Stomach (tissue), 8 donors: ENCODE measurements at regions not wholly inside any gene's neighbourhood (a gene's known extent, or its start where the extent isn't known, plus 50 kb on each side); places are given as distances from the start of the nearest gene placed in this dataset.

Experiments
- DNase-seq, 2 donors: peaks; one replicate each; pipeline versions ENCODE4 v3.0.0 to v3.0.0-alpha.2; 2013 to 2019
- H3K27ac ChIP-seq, 5 donors: fragments of 200-600 bp in 4 of 5; sonication (generic) in 4 of 5; one replicate each; pipeline ENCODE4 v1.5.1; 2013 to 2019; ENCODE audit warnings: mild to moderate bottlenecking in 1 of 5, moderate library complexity in 1 of 5
- H3K27me3 ChIP-seq, 3 donors: fragments of 200-600 bp; sonication (generic); one replicate each; pipeline ENCODE4 v1.5.1; 2017 to 2019; ENCODE audit warnings: mixed run types in 1 of 3
- H3K36me3 ChIP-seq, 4 donors: fragments of 200-600 bp; sonication (generic); 1 replicate in 3 of 4; 2 replicates in 1 of 4; pipeline ENCODE4 v1.5.1; 2016 to 2019
- H3K4me1 ChIP-seq, 4 donors: fragments of 200-600 bp; sonication (generic); one replicate each; pipeline ENCODE4 v1.5.1; 2016 to 2019
- H3K4me3 ChIP-seq, 4 donors: fragments of 200-600 bp; sonication (generic) in 3 of 4; one replicate each; pipeline ENCODE4 v1.5.1; 2016 to 2019; ENCODE audit warnings: mild to moderate bottlenecking in 1 of 4
- H3K9me3 ChIP-seq, 4 donors: fragments of 200-600 bp; sonication (generic); one replicate each; pipeline ENCODE4 v1.5.1; 2016 to 2019
- EP300 ChIP-seq: sonication (generic); formaldehyde crosslinking; IDR thresholded peaks from one replicate; pipeline ENCODE4 v1.6.1; 2017; ENCODE audit warnings: antibody characterized with exemption
- POLR2A ChIP-seq, 4 donors: fragments of 450-650 bp; IDR thresholded peaks; one replicate each; pipeline ENCODE4 v1.6.1; 2016; ENCODE audit warnings: antibody characterized with exemption in 4 of 4, control low read depth in 2 of 4, mild to moderate bottlenecking in 1 of 4, moderate library complexity in 1 of 4
- POLR2AphosphoS5 ChIP-seq, 3 donors: sonication (generic); formaldehyde crosslinking; IDR thresholded peaks; one replicate each; pipeline ENCODE4 v1.6.1; 2016; ENCODE audit warnings: antibody characterized with exemption in 3 of 3
- WGBS, 5 donors: extraction: QIAGEN DNeasy Blood & Tissue Kit in 3 of 5; methylation state at CpG; one replicate each; pipeline versions ENCODE4 v1.1.5 to v1.1.7; 2013 to 2018; 5-methylcytosine and 5-hydroxymethylcytosine counted together
- intact Hi-C: fragments of 100-400 bp; cut with DNase I; formaldehyde crosslinking; loops from one replicate; pipeline ENCODE4 v1.15.1; 2023; ENCODE audit warnings: low total_unique reads
- TF ChIP-seq, protein P1 (sequence below), 7 experiments: fragments of 450-650 bp in 4 of 7; fragments of 200-600 bp in 3 of 7; sonication (generic) in 3 of 7; IDR thresholded peaks; one replicate each; pipeline ENCODE4 v1.5.1; 2016 to 2019; ENCODE audit warnings: antibody characterized with exemption in 7 of 7, control low read depth in 2 of 7, mild to moderate bottlenecking in 1 of 7
- donor health status: healthy with polysubstance abuse.
- donor health status: Bipolar disorder and iron deficiency.
- donor health status: healthy.

DNA sequence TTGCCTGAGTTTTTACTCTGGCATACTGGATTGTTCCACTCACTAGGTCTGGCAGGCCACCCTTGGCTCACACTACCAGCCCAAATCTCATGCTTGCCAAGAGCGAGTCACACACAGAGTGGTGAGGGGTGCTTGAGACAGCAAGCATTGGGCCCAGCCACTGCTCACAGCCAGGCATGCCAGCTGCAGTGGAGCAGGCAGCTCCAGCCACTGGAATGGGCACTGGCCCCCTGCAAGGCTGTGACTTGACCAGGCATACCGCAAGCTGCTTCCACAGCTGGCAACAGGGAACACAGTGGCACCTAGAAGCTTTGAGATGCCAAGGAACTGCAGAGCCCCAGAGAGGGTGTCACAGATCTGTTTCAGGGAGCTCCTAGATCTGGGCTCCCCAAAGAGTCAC lies 488.5 kb downstream of the LRFN5 start:
- WGBS, 5 donors: 86 to 92% (median 91%) methylated on average over 2 of the region's 2 CpGs
- Histone ChIP-seq H3K4me1 (no peaks in the 10 kb centered on the region), H3K27ac (no peak overlapping the region), H3K4me3 (no peak overlapping the region), H3K27me3 (no peaks in the 10 kb centered on the region), H3K9me3 (peaks cover 0 to 7% (median 0%) of the 10 kb centered on the region in 4 donors), H3K36me3 (no peaks in the 10 kb centered on the region)
- no peak for DNase-seq
- intact Hi-C loops: no loop called here
- no peak for TF ChIP-seq POLR2AphosphoS5 (IDR thresholded peaks at IDR 0.05)
- TF ChIP-seq EP300: no peak
- no peak for TF ChIP-seq POLR2A (IDR thresholded peaks at IDR 0.05)
- TF ChIP-seq, protein P1, sequence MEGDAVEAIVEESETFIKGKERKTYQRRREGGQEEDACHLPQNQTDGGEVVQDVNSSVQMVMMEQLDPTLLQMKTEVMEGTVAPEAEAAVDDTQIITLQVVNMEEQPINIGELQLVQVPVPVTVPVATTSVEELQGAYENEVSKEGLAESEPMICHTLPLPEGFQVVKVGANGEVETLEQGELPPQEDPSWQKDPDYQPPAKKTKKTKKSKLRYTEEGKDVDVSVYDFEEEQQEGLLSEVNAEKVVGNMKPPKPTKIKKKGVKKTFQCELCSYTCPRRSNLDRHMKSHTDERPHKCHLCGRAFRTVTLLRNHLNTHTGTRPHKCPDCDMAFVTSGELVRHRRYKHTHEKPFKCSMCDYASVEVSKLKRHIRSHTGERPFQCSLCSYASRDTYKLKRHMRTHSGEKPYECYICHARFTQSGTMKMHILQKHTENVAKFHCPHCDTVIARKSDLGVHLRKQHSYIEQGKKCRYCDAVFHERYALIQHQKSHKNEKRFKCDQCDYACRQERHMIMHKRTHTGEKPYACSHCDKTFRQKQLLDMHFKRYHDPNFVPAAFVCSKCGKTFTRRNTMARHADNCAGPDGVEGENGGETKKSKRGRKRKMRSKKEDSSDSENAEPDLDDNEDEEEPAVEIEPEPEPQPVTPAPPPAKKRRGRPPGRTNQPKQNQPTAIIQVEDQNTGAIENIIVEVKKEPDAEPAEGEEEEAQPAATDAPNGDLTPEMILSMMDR (IDR thresholded peaks at IDR 0.05): no peak

DNA sequence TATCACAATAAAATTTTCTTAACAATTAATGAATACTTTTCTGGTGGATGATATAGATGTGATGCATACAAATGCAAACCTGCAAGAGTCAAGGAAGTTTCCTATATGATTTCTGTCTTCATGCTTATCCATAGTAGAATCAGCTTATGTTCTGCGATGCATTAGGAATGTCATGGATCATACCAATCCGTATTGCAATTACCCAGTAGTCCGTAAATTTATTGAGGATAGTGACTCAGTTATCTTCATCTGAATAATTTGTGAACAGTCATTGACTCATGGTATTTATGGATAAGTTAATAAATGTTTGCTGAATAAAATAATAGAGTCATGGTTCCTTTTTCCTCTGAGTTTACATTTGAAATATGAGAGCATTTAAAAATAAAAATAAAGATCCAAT lies 483.4 kb downstream of the LRFN5 start:
- WGBS, 5 donors: 87 to 94% (median 94%) methylated on average over 3 of the region's 3 CpGs
- H3K4me3 ChIP-seq: no peak overlapping the region
- TF ChIP-seq POLR2A (IDR thresholded peaks at IDR 0.05) (no peak), EP300 (no peak), POLR2AphosphoS5 (IDR thresholded peaks at IDR 0.05) (no peak)
- TF ChIP-seq, protein P1 (IDR thresholded peaks at IDR 0.05): no peak
- peaks cover 0 to 5% (median 0%) of the 10 kb centered on the region in 4 donors for H3K9me3 ChIP-seq
- no peaks in the 10 kb centered on the region for H3K4me1 ChIP-seq
- no peak overlapping the region for H3K27ac ChIP-seq
- intact Hi-C loops: no loop called here
- DNase-seq: no peak
- H3K36me3 ChIP-seq: no peaks in the 10 kb centered on the region
- no peaks in the 10 kb centered on the region for H3K27me3 ChIP-seq

- no peaks in the 10 kb centered on the region for H3K9me3 ChIP-seq
- intact Hi-C loops: no loop called here
- TF ChIP-seq EP300: no peak
- no peak for TF ChIP-seq POLR2AphosphoS5 (IDR thresholded peaks at IDR 0.05)
- no peak for TF ChIP-seq POLR2A (IDR thresholded peaks at IDR 0.05)
- TF ChIP-seq, protein P1 (IDR thresholded peaks at IDR 0.05): no peak
- H3K4me3 ChIP-seq: no peak overlapping the region
- no peaks in the 10 kb centered on the region for H3K36me3 ChIP-seq
- no peaks in the 10 kb centered on the region for H3K4me1 ChIP-seq
- no peak overlapping the region for H3K27ac ChIP-seq
- DNase-seq: no peak
- no peaks in the 10 kb centered on the region for H3K27me3 ChIP-seq
Measured at GRCh38 chr14:42079911-42080310, 473.2 kb downstream of the LRFN5 start.

DNA sequence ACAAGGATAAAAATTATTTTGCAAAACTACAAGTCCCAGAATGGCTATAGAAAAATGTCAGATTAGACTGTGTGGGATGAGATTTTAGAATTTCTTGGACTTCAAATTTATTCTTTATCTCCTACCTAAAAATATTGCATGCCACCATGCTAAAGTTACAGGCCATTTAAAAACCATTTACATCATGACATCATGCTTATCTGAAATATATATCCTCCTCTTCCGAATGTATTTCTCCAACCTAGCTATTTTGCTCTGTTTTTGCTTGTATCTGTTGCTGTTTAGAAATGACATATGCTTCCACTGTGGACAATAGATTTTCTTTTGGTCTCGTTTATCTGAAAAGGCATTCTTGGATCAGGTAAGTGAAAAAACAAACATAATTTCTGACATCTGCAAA lies 471.7 kb downstream of the LRFN5 start:
- intact Hi-C loops: no loop called here
- H3K27ac ChIP-seq: no peak overlapping the region
- H3K9me3 ChIP-seq: no peaks in the 10 kb centered on the region
- H3K4me3 ChIP-seq: no peak overlapping the region
- 49 to 62% (median 58%) methylated on average over 2 of the region's 2 CpGs for WGBS, 5 donors
- H3K4me1 ChIP-seq: no peaks in the 10 kb centered on the region
- TF ChIP-seq, protein P1 (IDR thresholded peaks at IDR 0.05): no peak
- TF ChIP-seq POLR2AphosphoS5 (IDR thresholded peaks at IDR 0.05) (no peak), EP300 (no peak), POLR2A (IDR thresholded peaks at IDR 0.05) (no peak)
- DNase-seq: no peak
- H3K36me3 ChIP-seq: no peaks in the 10 kb centered on the region
- H3K27me3 ChIP-seq: no peaks in the 10 kb centered on the region
